HL-60/S4 treated with retinoic acid at 250 ng/mL for 4 days and 3 days (cell line): ENCODE measurements at regions not wholly inside any gene's neighbourhood (a gene's known extent, or its start where the extent isn't known, plus 50 kb on each side); places are given as distances from the start of the nearest gene placed in this dataset.
"Not testable (repeated sequence)": the region's sequence is repeated elsewhere in the genome, so short reads cannot be mapped to it uniquely, and the experiment has no call there.

Source experiments
- in situ Hi-C: fragments of 300-500 bp; cut with MboI; formaldehyde crosslinking; loops from 2 replicates; pipeline ENCODE4 v1.7.0; 2022; ENCODE audit warnings: low sequenced_read_pairs

GRCh38 chr13:21261487-21262216 is 85.2 kb downstream of the MRPL57 start:
- in situ Hi-C loops = not testable (repeated sequence)

GRCh38 chr13:21263909-21264308 is 87.5 kb downstream of the MRPL57 start:
- in situ Hi-C loops = not testable (repeated sequence)

- in situ Hi-C loops = not testable (repeated sequence)
These were observed 92.0 kb downstream of the MRPL57 start for GRCh38 chr13:21268485-21268884.

- in situ Hi-C loops = not testable (repeated sequence)
These were observed 96.0 kb downstream of the MRPL57 start for GRCh38 chr13:21272439-21272838.

GRCh38 chr13:21274457-21274856 is 98.0 kb downstream of the MRPL57 start:
- in situ Hi-C loops = not testable (repeated sequence)

- in situ Hi-C loops = no loop called here
These were observed 105.6 kb downstream of the MRPL57 start for GRCh38 chr13:21282065-21282464.

- in situ Hi-C loops = no loop called here
These were observed 111.0 kb downstream of the MRPL57 start for GRCh38 chr13:21287331-21287907.

GRCh38 chr13:21289475-21289874 is 113.0 kb downstream of the MRPL57 start:
- in situ Hi-C loops = no loop called here

- in situ Hi-C loops = loop anchor here (10.0 kb wide), 1 partner anchor 174 kb away; no protein-coding TSS in a partner anchor
These were observed 114.1 kb downstream of the MRPL57 start for GRCh38 chr13:21290442-21291002.

- in situ Hi-C loops = loop anchor here (10.0 kb wide), 1 partner anchor 173 kb away; no protein-coding TSS in a partner anchor
These were observed 115.4 kb downstream of the MRPL57 start for GRCh38 chr13:21291840-21292239.

GRCh38 chr13:21296991-21297390 is 120.5 kb downstream of the MRPL57 start:
- in situ Hi-C loops = loop anchor here (10.0 kb wide), 1 partner anchor 168 kb away; no protein-coding TSS in a partner anchor

GRCh38 chr13:21297447-21297846 is 121.0 kb downstream of the MRPL57 start:
- in situ Hi-C loops = loop anchor here (10.0 kb wide), 1 partner anchor 167 kb away; no protein-coding TSS in a partner anchor

- in situ Hi-C loops = loop anchor here (10.0 kb wide), 1 partner anchor 167 kb away; no protein-coding TSS in a partner anchor
These were observed 121.7 kb downstream of the MRPL57 start for GRCh38 chr13:21297914-21298831.

GRCh38 chr13:21304256-21304655 is 127.8 kb downstream of the MRPL57 start:
- in situ Hi-C loops = no loop called here

GRCh38 chr13:21306300-21307073 is 130.0 kb downstream of the MRPL57 start:
- in situ Hi-C loops = not testable (repeated sequence)

- in situ Hi-C loops = not testable (repeated sequence)
These were observed 130.7 kb downstream of the MRPL57 start for GRCh38 chr13:21307158-21307557.

GRCh38 chr13:21308906-21309305 is 132.4 kb downstream of the MRPL57 start:
- in situ Hi-C loops = no loop called here

GRCh38 chr13:21309542-21310172 is 133.2 kb downstream of the MRPL57 start:
- in situ Hi-C loops = no loop called here

GRCh38 chr13:21310220-21310619 is 133.8 kb downstream of the MRPL57 start:
- in situ Hi-C loops = no loop called here

- in situ Hi-C loops = not testable (repeated sequence)
These were observed 138.5 kb downstream of the MRPL57 start for GRCh38 chr13:21314976-21315375.
